ENCODE measurements at regions not wholly inside any gene's neighbourhood (a gene's known extent, or its start where the extent isn't known, plus 50 kb on each side); places are given as distances from the start of the nearest gene placed in this dataset.

GRCh38 chr6:51336185-51336584 is 517.5 kb downstream of the TFAP2B start:
- no peak for DNase-seq

- DNase-seq, result no peak
Measured at GRCh38 chr6:51337277-51337676, 518.6 kb downstream of the TFAP2B start.

DNA sequence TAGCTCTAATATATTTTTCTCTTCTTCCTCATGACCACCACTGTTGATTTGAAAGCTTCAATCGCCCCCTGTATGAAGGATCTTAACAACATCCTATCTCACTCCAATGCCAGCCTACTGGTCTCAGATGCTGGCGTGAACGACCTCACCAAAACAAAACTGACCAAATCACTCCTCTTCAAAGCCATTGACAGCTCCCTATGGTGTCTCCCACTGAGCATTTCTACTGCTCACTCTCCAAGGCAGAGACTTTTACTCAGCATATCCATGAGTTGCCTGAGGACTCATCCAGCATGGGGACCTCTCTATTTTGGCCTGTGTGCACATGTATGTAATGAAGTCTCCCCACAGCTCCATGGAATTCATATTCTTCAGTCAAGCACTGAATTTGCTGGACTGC is 520.4 kb downstream of the TFAP2B start:
- no peak for DNase-seq

GRCh38 chr6:51339728-51340127 is 521.1 kb downstream of the TFAP2B start:
- DNase-seq, result no peak

DNA sequence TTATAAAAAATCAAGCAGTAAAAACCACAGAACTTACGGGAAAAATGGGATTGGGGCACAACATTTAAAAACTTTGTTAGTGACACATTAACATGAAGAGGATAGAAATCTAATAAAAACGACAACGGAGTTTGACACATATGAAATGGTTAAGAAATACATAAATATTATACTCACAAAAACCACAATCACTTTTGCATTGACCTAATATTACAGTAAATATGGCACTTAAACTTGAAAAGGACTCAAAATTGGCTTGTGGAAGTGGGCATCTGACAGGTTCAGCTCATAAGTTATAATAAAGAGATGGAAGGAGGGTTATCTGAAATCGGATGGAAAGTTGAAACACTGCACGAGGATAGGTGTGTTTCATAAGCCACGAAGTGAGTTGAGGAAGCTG is 523.7 kb downstream of the TFAP2B start:
- DNase-seq, result no peak

- DNase-seq, result no peak
Measured at GRCh38 chr6:51349857-51350256, 531.2 kb downstream of the TFAP2B start.

GRCh38 chr6:51350308-51350904 is 531.7 kb downstream of the TFAP2B start:
- DNase-seq, result no peak

DNA sequence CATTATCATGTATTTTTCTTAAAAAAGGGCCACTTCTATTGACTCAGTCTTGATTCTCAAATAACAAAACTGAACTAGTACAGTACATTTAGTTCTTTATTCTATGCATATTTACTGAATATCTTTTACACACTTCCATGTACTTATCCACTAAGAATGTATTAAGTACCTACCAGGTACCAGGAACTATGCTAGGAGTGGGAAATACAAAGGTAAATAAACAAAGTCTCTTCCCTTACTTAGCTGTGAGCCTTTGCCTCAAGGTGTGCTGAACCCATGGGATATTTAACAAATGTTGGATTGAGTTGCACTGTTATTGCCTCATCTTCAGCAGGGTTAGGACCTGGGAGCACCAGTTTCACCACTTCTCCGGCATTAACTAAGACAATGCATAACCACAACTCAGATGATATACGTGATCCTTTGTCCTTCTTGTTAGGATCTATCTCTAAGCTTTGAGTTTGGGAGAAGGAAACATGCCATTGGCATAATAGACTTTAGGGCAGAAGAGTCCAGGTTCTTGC is 533.9 kb downstream of the TFAP2B start:
- no peak for DNase-seq

GRCh38 chr6:51360287-51360686 is 541.6 kb downstream of the TFAP2B start:
- DNase-seq, result no peak

DNA sequence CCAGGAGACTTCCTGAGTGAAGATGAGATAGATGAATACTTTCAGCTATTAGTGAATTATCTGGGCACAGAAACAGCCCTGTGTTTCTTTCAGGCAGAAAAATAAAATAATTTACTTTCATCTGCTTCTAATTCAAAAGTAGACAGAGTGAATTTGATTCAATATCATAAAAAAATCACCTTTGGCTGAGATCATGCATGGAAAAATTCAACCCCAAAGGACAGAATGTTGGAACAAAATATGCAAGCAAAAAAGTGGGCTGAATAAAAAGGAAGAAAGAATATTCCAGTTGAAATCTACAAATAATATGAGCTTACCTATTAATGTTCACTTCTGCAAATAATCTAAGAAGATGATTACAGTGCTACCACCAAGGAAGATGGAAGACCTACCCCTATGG is 546.9 kb downstream of the TFAP2B start:
- DNase-seq, result no peak

GRCh38 chr6:51369485-51369884 is 550.8 kb downstream of the TFAP2B start:
- DNase-seq, result no peak

DNA sequence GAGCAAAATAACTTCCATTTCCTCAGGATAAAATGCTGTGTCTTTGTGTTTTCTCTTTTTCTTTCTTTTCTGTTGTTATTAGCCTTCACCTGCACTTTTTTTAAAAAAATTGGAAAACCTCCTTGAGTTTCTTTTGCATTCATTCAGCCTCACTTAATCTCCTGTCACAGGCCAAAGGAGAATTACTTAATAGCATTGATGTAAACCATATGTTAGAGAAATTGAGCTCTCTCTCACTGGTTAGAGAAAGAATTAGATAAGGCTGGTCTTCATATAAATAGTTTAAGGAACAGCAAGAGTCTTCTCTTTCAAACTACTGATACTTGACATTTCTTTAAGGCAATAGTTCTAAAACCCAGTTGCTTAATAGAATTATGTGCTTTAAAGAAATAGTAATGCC is 564.2 kb downstream of the TFAP2B start:
- no peak for DNase-seq

DNA sequence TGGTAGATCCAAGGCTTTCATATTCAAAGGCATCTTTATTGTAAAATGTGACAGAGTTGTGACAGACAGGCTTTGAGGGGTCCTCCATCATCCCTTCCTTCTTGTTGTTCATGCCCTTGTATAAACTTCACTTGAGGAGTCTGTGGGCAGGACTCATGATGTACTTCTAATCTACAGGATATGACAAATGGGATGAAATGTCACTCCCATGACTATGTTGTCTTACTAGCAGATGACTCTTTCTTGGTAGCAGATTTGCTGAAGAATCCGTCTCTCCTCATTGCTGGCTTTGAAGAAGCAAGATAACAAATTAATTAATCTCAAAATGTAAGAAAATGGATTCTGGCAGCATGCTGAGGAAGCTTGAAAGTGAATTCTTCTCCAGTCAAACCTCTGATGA is 566.1 kb downstream of the TFAP2B start:
- DNase-seq, result no peak

GRCh38 chr6:51386347-51386836 is 567.7 kb downstream of the TFAP2B start:
- no peak for DNase-seq

DNA sequence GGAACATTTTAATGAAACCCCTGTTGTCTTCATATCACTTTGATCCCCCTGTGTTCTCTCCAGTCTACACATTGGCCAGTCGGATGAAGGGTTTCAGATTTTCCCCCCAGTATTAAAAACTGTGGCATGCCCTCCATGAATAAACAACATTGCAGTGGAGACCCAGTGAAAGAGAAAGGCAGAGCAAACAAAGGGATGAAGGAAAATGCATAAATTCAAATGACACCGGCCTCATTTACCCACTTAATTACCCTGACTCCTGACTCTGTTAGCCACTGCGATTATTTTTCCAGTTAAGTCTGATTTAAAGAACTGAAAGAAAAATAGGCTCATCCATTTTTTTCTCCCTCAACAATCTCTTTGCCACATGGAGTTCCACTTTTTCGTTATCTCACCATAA is 569.2 kb downstream of the TFAP2B start:
- no peak for DNase-seq

- DNase-seq, result no peak
Measured at GRCh38 chr6:51394061-51394460, 575.4 kb downstream of the TFAP2B start.

DNA sequence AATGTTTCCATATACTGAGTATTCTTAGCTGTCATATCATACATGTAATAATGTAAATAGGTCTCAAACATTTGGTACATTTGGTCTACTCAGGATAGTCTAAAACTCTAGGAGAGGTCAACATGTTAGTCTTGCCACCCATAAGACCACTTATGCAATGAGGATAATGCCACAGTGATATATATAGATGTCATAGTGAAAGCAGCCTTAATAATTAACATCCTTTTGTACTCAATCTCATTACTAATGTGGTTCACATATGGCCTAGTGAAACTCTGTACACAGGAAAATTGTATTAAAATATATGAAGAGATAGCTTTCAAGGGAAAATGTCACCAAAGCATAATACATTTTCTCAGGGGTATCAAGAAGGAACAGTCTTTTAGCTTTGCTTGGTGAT is 577.9 kb downstream of the TFAP2B start:
- no peak for DNase-seq

DNA sequence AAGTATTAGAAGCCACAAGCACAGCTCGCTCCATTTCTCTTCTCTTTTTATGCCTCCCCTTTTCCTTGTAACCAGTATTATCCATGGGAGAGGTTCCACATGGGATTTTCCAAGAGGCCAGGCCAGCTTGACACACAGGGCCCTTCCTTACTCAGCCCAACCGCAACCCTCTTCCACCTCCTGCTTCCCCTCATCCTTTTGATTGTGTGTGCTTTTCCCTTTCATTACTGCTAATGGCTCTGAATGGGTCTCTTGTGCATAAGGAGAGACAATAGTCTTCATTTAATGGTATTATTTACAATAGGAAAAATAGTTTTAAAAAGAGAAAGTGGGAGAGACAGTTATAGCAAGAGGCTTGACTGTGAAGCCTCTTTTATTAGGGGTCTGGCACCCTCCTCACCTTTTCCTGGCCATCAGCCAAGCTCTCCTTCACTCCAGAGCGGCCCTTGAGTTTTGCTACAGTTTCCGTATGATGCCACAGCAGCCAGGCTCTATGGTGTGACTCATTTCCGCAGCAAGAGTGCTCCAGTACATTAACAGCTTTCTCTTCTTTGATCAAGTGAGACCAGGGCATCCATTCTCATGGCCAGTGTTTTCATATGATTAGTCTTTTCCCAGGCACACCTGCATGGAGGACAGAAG is 579.5 kb downstream of the TFAP2B start:
- DNase-seq, result peak; percentile 97

- DNase-seq, result no peak
Measured at GRCh38 chr6:51398793-51399192, 580.1 kb downstream of the TFAP2B start.

DNA sequence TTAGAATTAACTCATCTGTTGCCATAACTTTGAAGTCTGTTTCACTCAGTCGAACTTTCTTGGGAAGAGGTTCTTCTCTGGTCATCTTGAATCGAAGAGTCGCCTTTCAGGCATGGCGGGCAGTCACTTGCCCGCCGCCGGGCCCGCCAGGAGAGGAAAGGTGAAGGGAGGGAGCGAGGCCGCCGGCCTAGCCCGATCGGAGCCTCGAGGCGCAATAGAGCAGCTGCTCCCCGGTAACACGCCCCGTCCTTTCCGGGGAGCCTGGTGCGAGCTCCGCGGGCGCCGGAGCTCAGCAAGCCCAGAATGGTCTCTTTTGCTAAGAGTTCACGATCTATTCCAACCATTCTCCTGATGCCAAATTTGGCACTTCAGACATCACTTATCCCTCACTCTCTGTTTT is 591.8 kb downstream of the TFAP2B start:
- DNase-seq, result no peak

DNA sequence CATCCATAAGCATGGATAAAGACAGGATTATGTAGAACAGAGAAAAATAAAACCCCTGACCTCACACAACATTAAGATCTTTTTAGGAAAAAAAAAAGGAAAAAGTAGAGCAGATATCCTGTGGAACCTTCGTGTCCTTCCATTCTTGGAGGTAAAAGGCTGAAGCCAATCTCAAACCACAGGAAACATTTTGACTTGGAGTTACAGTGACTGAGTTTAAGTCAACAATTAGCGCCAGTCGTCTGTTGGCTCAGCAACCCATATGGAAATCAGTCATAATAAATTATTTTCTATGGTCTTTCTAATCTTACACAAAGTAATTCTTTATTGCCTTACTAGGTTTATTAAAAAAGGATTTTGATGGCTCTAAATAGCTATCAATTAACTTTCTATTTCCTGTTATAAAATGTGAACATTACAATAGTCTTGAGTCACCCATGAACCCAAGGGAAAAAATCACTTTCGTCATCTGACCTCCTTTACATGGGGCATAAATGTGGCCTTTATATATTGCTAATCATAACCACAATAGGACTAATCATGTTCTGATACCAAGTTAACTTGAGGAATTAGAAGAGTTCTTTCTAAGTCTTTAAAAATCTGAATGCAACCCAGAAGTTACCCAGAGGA is 592.9 kb downstream of the TFAP2B start:
- no peak for DNase-seq

- no peak for DNase-seq
Measured at GRCh38 chr6:51414361-51414760, 595.7 kb downstream of the TFAP2B start.

- no peak for DNase-seq
Measured at GRCh38 chr6:51415501-51415900, 596.8 kb downstream of the TFAP2B start.

DNA sequence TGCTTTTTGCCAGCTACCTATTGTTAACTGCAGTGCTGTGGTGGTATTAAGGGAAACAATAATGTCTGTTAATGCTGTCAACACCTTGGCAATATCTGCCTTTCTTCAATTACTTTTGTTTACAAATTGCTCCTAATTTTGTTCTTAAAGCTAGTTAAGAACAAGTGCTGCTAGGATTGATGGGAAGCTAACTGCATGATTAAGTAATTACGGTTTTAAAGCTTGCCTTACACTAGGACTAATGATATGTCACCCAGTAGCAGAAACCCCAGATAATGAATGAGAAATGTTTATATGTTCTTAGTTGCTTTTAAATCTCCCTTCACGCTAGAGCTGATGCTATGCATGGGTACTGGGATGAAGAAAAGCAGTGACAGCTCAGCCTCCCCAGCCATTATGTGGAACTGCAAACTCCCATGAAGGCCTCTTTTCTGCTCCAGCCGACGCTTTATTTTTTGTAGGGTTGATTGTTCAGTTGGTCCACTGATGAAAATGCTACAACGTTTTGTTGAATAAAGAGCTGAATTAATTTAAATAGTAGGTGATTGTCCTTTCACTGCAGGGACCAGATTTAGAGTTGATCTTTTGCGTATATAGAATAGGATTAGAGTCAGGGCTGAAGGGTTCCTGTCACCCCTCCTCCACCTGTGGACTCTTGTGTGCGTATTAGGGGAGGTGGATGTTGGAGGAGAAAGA is 610.5 kb downstream of the TFAP2B start:
- no peak for DNase-seq

All from NCI-H187 treated with DMSO at 0.1 percent for 48 hours (cell line).